ENCODE measurements at regions not wholly inside any gene's neighbourhood (a gene's known extent, or its start where the extent isn't known, plus 50 kb on each side); places are given as distances from the start of the nearest gene placed in this dataset.

DNA sequence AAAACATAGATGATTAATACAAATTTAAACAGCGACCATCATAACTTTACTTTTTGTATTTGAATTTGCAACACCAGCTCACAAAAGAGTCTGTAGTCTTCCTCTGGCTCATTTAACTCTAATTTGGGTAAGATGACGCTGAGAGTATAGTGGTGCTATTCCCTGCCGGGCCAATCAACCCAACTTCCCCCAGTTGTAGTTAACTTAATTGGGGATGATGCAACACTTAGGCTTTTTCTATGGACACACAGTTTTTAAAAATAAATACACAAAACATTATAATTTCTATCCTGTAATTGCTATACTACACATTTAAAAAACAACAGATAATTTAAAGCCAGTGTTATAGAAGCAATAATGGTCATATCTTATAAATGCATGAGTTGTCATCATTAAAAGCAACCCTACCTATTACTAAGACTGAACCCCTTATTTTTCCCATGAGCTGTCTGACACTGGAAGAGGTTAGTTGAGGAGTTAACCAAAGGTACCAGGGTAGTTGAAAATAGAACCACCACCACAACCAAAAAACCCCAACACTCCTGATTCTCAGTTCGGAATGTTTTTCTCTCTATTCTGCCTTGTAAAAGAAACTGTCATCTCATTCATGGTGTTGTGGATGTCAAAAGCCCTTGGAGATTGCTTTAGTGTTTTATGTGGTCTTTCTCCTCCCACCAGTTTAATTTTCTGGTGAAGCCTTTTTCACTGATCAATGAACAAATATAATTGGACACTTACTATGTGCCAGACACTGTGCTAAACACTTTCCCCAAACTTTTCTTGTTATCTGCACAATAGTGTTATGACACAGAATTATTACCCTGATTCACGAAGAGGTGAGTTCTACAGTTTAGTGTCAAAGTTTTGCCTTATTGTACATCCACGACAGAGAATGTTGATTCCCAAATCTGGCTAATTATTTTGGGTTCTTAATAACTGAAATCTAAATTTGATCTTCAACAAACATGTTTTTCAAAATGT lies 61.5 kb upstream of the RAPGEF2 start:
- no peak for DNase-seq

DNA sequence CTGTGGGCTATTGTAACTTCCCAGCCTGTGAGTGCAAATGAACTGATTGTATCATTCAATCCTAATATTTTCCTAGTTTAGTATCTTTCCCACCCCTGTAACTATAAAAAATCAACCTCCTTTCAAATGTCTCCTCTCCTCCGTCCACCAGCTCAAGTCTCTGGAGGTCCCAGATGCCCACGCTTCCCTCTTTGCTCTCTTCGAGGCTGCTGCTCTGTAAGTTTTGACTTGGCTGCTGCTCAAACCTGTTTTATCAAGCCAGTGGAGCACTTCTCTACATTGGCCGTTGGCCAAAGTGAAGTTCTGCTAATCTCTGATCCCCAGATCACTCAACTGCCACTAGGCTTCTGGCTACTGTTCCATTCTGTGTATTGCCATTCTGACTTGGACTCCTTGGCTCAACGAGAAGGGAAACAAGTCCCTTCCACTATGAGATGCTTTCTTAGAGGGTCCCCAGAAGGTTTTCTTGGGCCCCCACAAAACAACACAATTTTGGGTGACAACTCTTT lies 60.7 kb upstream of the RAPGEF2 start:
- no peak for DNase-seq

DNA sequence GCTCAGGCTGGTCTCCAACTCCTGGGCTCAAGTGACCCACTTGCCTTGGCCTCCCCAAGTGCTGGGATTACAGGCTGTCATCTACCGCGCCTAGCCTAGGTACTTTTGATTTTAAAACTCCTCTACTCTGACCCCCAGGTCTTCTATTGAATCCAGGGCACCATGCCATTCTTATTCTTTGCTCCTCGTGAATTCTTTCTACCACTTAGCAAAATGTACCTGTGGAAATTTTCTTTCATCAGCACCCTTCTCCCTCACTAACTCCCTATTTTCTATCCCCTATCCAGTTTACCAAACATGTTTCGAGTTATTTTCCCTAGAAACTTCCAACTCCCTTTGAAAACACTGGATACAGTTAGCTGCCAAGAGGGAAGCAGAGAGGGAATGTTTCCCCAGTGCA lies 60.0 kb upstream of the RAPGEF2 start:
- no peak for DNase-seq

DNA sequence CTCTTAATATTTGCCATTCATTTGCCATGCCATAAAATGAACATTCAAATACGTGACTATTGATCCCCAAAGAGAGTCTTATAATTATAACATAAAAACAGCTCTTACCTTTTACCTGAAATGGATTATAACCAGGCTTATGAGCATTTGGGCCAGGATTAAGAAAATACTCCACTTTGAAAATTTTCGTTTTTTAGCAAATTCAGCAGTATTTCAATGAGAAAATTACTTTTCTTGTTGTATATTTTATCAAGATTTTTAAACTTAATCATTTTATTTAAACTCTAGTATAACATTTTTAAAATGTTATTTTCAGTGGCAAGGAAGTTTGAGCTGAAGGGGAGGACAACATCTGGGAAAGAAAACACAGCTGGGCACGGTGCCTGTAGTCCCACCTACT lies 59.0 kb upstream of the RAPGEF2 start:
- no peak for DNase-seq

DNA sequence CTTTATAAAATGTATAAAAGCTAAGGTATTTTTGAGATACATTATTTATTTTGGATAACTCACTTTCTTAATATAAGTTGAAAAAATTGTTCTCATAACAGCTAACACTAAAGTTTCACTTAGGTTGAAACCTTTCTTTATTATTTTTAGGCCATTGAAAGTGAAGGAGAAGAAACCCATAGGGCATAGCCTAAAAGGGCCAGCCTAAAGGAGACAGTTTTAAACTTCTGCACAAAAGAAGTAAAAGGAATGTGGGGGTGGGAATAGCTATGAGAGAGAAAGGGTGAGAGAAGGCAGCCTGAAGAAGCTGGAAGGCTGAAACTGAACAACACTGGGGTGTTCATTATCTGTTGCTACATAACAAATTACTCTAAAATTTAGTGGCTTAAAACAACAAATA lies 57.6 kb upstream of the RAPGEF2 start:
- DNase-seq, result no peak

DNA sequence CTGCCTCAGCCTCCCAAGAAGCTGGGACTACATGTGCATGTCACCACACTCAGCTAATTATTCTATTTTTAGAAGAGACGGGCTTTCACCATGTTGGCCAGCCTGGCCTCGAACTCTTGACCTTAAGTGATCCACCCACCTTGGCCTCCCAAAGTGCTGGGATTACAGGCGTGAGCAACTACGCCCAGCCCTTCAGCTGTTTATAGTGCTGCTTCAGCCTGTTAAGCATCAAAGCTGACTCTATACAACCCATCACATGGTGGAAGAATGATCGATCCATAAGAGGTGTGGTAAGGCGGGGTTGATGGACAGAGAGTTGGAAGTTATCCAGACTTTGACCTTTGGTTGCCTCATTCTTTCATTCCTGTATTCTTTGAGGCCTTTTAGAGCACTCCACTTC lies 56.2 kb upstream of the RAPGEF2 start:
- DNase-seq, result no peak

DNA sequence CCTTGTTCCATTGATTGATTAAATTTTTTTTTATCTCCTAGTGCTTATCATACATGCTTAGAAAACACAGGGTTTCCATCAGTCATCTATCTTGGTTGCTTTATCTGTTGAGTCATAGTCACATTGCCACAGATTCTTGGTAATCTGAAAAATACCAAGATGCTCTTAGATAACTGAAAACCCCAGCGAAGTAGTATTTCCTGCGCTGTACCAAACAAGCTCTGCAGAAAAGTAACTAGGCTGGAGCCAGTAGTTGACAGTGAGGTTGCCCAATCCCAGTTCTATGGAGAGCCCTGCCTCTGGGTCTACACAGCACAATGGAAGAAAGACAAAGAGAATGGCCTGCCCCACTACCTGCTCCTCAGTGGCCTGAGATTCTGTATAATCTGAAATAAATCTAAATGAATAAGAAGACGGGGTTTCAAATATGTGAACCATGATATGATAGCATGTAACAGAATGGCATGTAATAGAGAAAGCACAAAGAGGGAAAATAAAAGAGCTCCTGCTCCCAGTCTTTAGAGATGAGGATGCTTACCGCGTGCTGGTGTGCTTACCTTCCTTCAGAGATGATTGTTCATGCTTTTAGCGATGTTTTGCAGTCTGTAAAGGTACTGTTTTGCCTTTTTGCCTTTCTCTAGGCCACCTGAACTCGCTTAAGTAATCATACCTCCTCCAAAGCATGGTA lies 55.3 kb upstream of the RAPGEF2 start:
- no peak for DNase-seq

DNA sequence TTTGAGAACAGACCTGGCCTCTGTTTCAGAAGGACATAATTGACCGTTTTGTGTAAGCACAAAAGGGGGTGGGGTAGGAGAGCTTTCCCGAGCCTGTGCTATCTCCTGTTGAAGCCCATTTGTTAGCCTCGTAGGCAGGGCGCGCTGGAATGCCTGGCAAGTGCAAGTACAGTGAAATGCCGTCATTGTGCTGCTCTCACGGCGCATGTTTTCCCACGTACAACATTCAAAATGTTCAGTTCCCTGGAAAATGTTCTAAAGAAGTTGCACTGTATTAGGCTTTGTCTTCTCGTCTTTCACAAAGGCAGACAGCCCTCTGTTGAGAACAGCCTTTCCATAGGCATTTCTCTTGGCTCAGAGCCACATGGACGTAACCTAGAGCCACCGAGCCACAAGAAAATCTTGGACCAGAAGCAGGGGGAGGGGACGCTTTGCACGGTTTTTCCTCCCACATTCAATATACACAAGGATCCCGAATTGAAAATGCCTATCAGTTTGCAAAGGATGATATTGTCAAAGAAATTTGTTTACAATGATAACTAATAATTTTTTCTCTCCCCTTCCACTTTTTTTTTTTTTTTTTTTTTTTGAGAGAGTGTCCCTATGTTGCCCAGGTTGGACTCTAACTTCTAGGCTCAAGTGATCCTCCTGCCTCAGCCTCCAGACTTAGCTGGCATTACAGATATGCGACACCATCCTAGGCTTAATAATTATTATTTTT lies 54.6 kb upstream of the RAPGEF2 start:
- DNase-seq, result peak; percentile 75

DNA sequence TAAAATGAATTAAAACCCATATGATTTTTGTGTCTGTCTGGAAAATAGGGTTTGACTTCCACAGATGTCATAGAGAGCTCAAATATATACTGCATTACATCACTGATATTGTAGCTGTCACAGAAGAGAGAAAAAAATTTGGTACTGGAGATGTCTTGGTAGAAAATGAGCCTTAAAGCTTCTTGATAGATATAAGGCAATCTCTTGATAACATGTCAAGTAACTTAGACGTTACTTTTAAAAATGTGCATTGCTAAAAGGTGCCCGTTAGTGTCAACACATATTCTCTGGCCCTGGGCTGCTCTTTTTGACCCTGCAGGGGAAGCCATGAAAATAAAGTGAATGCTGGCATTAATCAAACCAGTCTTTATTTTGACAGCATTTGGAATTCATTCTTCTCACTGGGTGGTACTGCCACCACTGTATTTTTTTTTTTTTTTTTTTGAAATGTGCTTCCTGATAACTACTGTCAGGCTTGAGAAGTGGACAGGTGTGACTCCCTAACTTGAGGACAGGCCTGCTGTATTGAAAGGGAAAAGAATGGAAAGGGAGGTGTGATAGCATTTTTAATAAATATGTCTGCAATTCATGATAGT lies 53.0 kb upstream of the RAPGEF2 start:
- DNase-seq, result no peak

DNA sequence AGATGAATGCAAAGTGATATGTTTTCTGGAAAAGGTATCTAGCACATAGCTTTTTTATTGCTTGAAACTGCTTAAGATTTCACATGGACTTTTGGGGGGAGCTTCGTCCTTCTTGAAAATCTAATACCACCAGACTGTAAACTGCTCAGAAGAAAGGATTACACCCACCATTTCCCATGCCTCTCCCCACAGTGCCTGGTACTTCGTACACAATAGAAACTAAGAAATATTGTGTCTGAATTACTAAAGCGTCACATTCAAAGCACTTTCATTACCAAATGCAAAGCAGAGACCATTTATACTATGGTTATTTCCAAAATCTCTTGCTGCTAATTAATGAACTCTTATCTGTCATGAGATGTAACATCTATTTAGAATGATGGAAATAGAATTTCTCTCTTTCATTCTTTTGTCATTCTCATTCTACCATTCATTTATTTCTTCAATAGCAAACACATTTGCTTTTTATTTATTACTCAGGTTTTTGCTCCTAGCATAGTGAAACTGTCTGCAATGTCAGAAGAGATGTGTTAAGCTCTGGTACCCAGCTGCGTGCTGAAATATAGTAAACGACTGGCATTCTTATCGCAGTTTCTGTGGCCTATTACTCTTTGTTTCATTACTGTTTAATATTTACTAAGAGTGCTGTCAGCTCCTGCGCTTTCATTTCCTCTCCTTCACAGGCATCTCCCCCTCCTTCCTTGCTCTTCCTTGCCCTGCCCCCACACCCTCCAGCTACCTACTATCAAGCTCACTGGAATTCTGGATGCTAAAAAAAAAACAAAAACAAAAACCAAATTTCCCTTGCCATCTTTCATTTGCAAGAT lies 51.4 kb upstream of the RAPGEF2 start:
- no peak for DNase-seq

DNA sequence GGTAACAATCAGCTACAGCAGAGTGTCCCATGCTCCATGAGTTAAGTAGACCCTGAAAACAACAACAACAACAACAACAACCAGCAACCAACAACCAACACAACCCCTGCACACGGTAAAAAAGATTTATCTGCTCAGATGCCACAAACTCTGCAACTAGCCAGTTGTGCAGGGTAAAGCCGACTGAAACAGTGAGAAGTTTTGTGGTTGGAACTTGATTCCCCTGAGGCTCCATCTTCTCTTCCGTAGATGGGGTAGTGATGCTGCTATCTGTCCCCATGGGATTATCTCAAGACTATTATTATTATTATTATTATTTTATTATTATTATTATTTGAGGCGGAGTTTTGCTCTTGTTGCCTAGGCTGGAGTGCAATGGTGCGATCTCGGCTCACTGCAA lies 50.6 kb upstream of the RAPGEF2 start:
- no peak for DNase-seq

Measured in NCI-H1436 treated with DMSO at 0.1 percent for 48 hours (cell line).